Naive thymus-derived CD4-positive, alpha-beta T cell (primary cell): ENCODE measurements at regions not wholly inside any gene's neighbourhood (a gene's known extent, or its start where the extent isn't known, plus 50 kb on each side); places are given as distances from the start of the nearest gene placed in this dataset.

Source experiments
- ATAC-seq: fragments of 150-1000 bp; cut with Tn5 transposase; 2 replicates; pipeline ENCODE4 v1.10.0; 2021; ENCODE audit warnings: mild to moderate bottlenecking, moderate library complexity
- CTCF ChIA-PET: fragments of 350-600 bp; sonication (Branson Sonifier 250); formaldehyde crosslinking; loops from one replicate; lab custom pipeline; 2021; ENCODE audit warnings: antibody characterized with exemption; lab: Charles Lee
- POLR2A ChIA-PET: fragments of 350-600 bp; sonication (Branson Sonifier 250); formaldehyde crosslinking; loops from one replicate; lab custom pipeline; 2021; ENCODE audit warnings: antibody characterized with exemption, inconsistent platforms; lab: Charles Lee
- DNase-seq, 9 donors: peaks; one replicate each; pipeline versions ENCODE4 v3.0.0 to v3.0.0-alpha.2; 2020 to 2022; ENCODE audit warnings: mixed read lengths in 1 of 9
- H3K27ac ChIP-seq: one replicate; pipeline ENCODE4 v1.7.0; 2013; ENCODE audit warnings: mild to moderate bottlenecking, low read depth, low read length, moderate library complexity
- H3K27me3 ChIP-seq, 2 donors: one replicate each; pipeline ENCODE4 v1.7.0; 2013; ENCODE audit warnings: low read length in 2 of 2, mild to moderate bottlenecking in 2 of 2, moderate library complexity in 2 of 2; ENCODE audit not compliant: control insufficient read depth in 2 of 2, insufficient read depth in 2 of 2
- H3K36me3 ChIP-seq, 3 experiments: 1 replicate in 2 of 3; 2 replicates in 1 of 3; pipeline ENCODE4 v1.7.0; 2013; ENCODE audit warnings: low read length in 3 of 3, mild to moderate bottlenecking in 3 of 3, moderate library complexity in 1 of 3; ENCODE audit not compliant: insufficient read depth in 3 of 3, control insufficient read depth in 2 of 3
- H3K4me1 ChIP-seq, 2 donors: one replicate each; pipeline ENCODE4 v1.7.0; 2013; ENCODE audit warnings: low read length in 2 of 2, mild to moderate bottlenecking in 2 of 2, moderate library complexity in 1 of 2; ENCODE audit not compliant: control insufficient read depth in 2 of 2, insufficient read depth in 2 of 2
- H3K4me3 ChIP-seq: 2 replicates; pipeline ENCODE4 v1.7.0; 2013; ENCODE audit warnings: mild to moderate bottlenecking, low read length
- H3K9me3 ChIP-seq, 3 experiments: 1 replicate in 2 of 3; 2 replicates in 1 of 3; pipeline ENCODE4 v1.7.0; 2013; ENCODE audit warnings: low read length in 3 of 3; ENCODE audit not compliant: control insufficient read depth in 2 of 3
- H3K27ac Mint-ChIP-seq, 9 donors: one replicate each; pipeline ENCODE4 v1.8.0; 2020 to 2022; ENCODE audit warnings: mixed read lengths in 9 of 9, mild to moderate bottlenecking in 8 of 9, moderate library complexity in 5 of 9, inconsistent platforms in 2 of 9
- H3K27me3 Mint-ChIP-seq, 5 donors: one replicate each; pipeline ENCODE4 v1.8.0; 2021 to 2022; ENCODE audit warnings: mixed read lengths in 5 of 5, mild to moderate bottlenecking in 1 of 5
- H3K36me3 Mint-ChIP-seq, 5 donors: one replicate each; pipeline ENCODE4 v1.8.0; 2020 to 2022; ENCODE audit warnings: mixed read lengths in 5 of 5, mild to moderate bottlenecking in 3 of 5, inconsistent platforms in 1 of 5
- H3K4me1 Mint-ChIP-seq, 7 donors: one replicate each; pipeline ENCODE4 v1.8.0; 2020 to 2022; ENCODE audit warnings: mixed read lengths in 7 of 7, mild to moderate bottlenecking in 3 of 7, inconsistent platforms in 1 of 7
- H3K4me3 Mint-ChIP-seq, 10 donors: one replicate each; pipeline ENCODE4 v1.8.0; 2020 to 2022; ENCODE audit warnings: mild to moderate bottlenecking in 10 of 10, mixed read lengths in 10 of 10, moderate library complexity in 6 of 10, inconsistent platforms in 2 of 10
- H3K9me3 Mint-ChIP-seq, 11 donors: one replicate each; pipeline ENCODE4 v1.8.0; 2020 to 2022; ENCODE audit warnings: mixed read lengths in 11 of 11, mild to moderate bottlenecking in 4 of 11, inconsistent platforms in 1 of 11, moderate library complexity in 1 of 11
- intact Hi-C, 2 donors: fragments of 100-400 bp; cut with micrococcal nuclease; formaldehyde crosslinking; loops; one replicate each; pipeline ENCODE4 v1.15.1; 2023

GRCh38 chr4:133741766-133742165, 459.8 kb downstream of the PABPC4L start:
- ChIA-PET CTCF (no interaction called here), POLR2A (no interaction called here)
- no peaks in the 10 kb centered on the region for H3K9me3 ChIP-seq
- Mint-ChIP-seq H3K27me3 (no peaks in the 10 kb centered on the region), H3K36me3 (no peaks in the 10 kb centered on the region), H3K4me1 (no peaks in the 10 kb centered on the region), H3K4me3 (no peak overlapping the region), H3K9me3 (peaks cover 3 to 30% (median 13%) of the 10 kb centered on the region in 11 donors), H3K27ac (no peak overlapping the region)
- H3K4me1 ChIP-seq, result no peaks in the 10 kb centered on the region
- H3K27ac ChIP-seq, result no peak overlapping the region
- ATAC-seq (no peak), DNase-seq (no peak)
- intact Hi-C loops, result no loop called here
- H3K27me3 ChIP-seq, result no peaks in the 10 kb centered on the region
- H3K36me3 ChIP-seq, result no peaks in the 10 kb centered on the region
- no peak overlapping the region for H3K4me3 ChIP-seq

GRCh38 chr4:133720001-133720400, 481.6 kb downstream of the PABPC4L start:
- Histone ChIP-seq H3K27ac (no peak overlapping the region), H3K27me3 (no peaks in the 10 kb centered on the region), H3K9me3 (no peaks in the 10 kb centered on the region), H3K36me3 (no peaks in the 10 kb centered on the region), H3K4me1 (no peaks in the 10 kb centered on the region), H3K4me3 (no peak overlapping the region)
- Mint-ChIP-seq H3K9me3 (peaks cover 0 to 16% (median 0%) of the 10 kb centered on the region in 11 donors), H3K27me3 (no peaks in the 10 kb centered on the region), H3K4me1 (no peaks in the 10 kb centered on the region), H3K4me3 (no peak overlapping the region), H3K27ac (no peak overlapping the region), H3K36me3 (no peaks in the 10 kb centered on the region)
- ChIA-PET CTCF (no interaction called here), POLR2A (no interaction called here)
- DNase-seq (no peak), ATAC-seq (no peak)
- intact Hi-C loops, result no loop called here

- intact Hi-C loops, result no loop called here
- Histone ChIP-seq H3K9me3 (no peaks in the 10 kb centered on the region), H3K36me3 (no peaks in the 10 kb centered on the region), H3K27ac (no peak overlapping the region), H3K4me1 (no peaks in the 10 kb centered on the region), H3K4me3 (no peak overlapping the region), H3K27me3 (no peaks in the 10 kb centered on the region)
- ChIA-PET POLR2A (no interaction called here), CTCF (no interaction called here)
- DNase-seq (no peak), ATAC-seq (no peak)
- H3K27ac Mint-ChIP-seq, result no peak overlapping the region
- H3K9me3 Mint-ChIP-seq, result peaks cover 0 to 16% (median 0%) of the 10 kb centered on the region in 11 donors
- H3K27me3 Mint-ChIP-seq, result no peaks in the 10 kb centered on the region
- H3K4me3 Mint-ChIP-seq, result no peak overlapping the region
- no peaks in the 10 kb centered on the region for H3K36me3 Mint-ChIP-seq
- no peaks in the 10 kb centered on the region for H3K4me1 Mint-ChIP-seq
These were observed 482.5 kb downstream of the PABPC4L start for GRCh38 chr4:133719098-133719497.

GRCh38 chr4:133714211-133714610, 487.4 kb downstream of the PABPC4L start:
- Mint-ChIP-seq H3K36me3 (no peaks in the 10 kb centered on the region), H3K4me3 (no peak overlapping the region), H3K27me3 (no peaks in the 10 kb centered on the region), H3K27ac (no peak overlapping the region), H3K9me3 (peaks cover 0 to 6% (median 1%) of the 10 kb centered on the region in 11 donors), H3K4me1 (no peaks in the 10 kb centered on the region)
- ChIA-PET POLR2A (no interaction called here), CTCF (no interaction called here)
- ATAC-seq (no peak), DNase-seq (no peak)
- intact Hi-C loops, result no loop called here
- Histone ChIP-seq H3K9me3 (no peaks in the 10 kb centered on the region), H3K36me3 (no peaks in the 10 kb centered on the region), H3K27ac (no peak overlapping the region), H3K4me3 (no peak overlapping the region), H3K4me1 (no peaks in the 10 kb centered on the region), H3K27me3 (no peaks in the 10 kb centered on the region)

GRCh38 chr4:133713340-133713739, 488.2 kb downstream of the PABPC4L start:
- Histone ChIP-seq H3K4me3 (no peak overlapping the region), H3K4me1 (no peaks in the 10 kb centered on the region), H3K27ac (no peak overlapping the region), H3K9me3 (no peaks in the 10 kb centered on the region), H3K27me3 (no peaks in the 10 kb centered on the region), H3K36me3 (no peaks in the 10 kb centered on the region)
- ChIA-PET CTCF (no interaction called here), POLR2A (no interaction called here)
- Mint-ChIP-seq H3K4me1 (no peaks in the 10 kb centered on the region), H3K27me3 (no peaks in the 10 kb centered on the region), H3K4me3 (no peak overlapping the region), H3K9me3 (peaks cover 0 to 6% (median 2%) of the 10 kb centered on the region in 11 donors), H3K27ac (no peak overlapping the region), H3K36me3 (no peaks in the 10 kb centered on the region)
- no peak for ATAC-seq
- intact Hi-C loops, result no loop called here
- DNase-seq, result no peak

GRCh38 chr4:133711817-133712216, 489.8 kb downstream of the PABPC4L start:
- no peaks in the 10 kb centered on the region for H3K4me1 Mint-ChIP-seq
- Histone ChIP-seq H3K27ac (no peak overlapping the region), H3K36me3 (no peaks in the 10 kb centered on the region), H3K27me3 (no peaks in the 10 kb centered on the region), H3K9me3 (no peaks in the 10 kb centered on the region), H3K4me1 (no peaks in the 10 kb centered on the region), H3K4me3 (no peak overlapping the region)
- H3K9me3 Mint-ChIP-seq, result peaks cover 0 to 7% (median 2%) of the 10 kb centered on the region in 11 donors
- no peak overlapping the region for H3K4me3 Mint-ChIP-seq
- no peaks in the 10 kb centered on the region for H3K36me3 Mint-ChIP-seq
- H3K27me3 Mint-ChIP-seq, result no peaks in the 10 kb centered on the region
- ChIA-PET POLR2A (no interaction called here), CTCF (no interaction called here)
- ATAC-seq, result no peak
- no peak for DNase-seq
- H3K27ac Mint-ChIP-seq, result no peak overlapping the region
- intact Hi-C loops, result no loop called here

- no peak overlapping the region for H3K27ac Mint-ChIP-seq
- H3K9me3 ChIP-seq, result no peaks in the 10 kb centered on the region
- DNase-seq (no peak), ATAC-seq (no peak)
- peaks cover 0 to 10% (median 0%) of the 10 kb centered on the region in 5 donors for H3K36me3 Mint-ChIP-seq
- no peaks in the 10 kb centered on the region for H3K27me3 Mint-ChIP-seq
- H3K4me3 ChIP-seq, result no peak overlapping the region
- no peaks in the 10 kb centered on the region for H3K27me3 ChIP-seq
- no peaks in the 10 kb centered on the region for H3K4me1 Mint-ChIP-seq
- intact Hi-C loops, result no loop called here
- CTCF ChIA-PET, result no interaction called here
- H3K4me1 ChIP-seq, result no peaks in the 10 kb centered on the region
- POLR2A ChIA-PET, result no interaction called here
- no peaks in the 10 kb centered on the region for H3K36me3 ChIP-seq
- H3K9me3 Mint-ChIP-seq, result peaks cover 2 to 24% (median 9%) of the 10 kb centered on the region in 11 donors
- H3K27ac ChIP-seq, result no peak overlapping the region
- no peak overlapping the region for H3K4me3 Mint-ChIP-seq
These were observed 507.2 kb downstream of the PABPC4L start for GRCh38 chr4:133694416-133694815.
